SK-N-SH (cell line): ENCODE measurements at regions not wholly inside any gene's neighbourhood (a gene's known extent, or its start where the extent isn't known, plus 50 kb on each side); places are given as distances from the start of the nearest gene placed in this dataset.

ENCODE experiments used
- CTCF ChIA-PET: fragments of 300-600, 350-600 bp; formaldehyde crosslinking; extraction: SDS; loops from one replicate; lab custom pipeline; 2021; lab: Yijun Ruan, JAX
- POLR2A ChIA-PET: fragments of 350-600 bp; sonication (Branson Sonifier 250); formaldehyde crosslinking; extraction: SDS; loops from one replicate; lab custom pipeline; 2020; ENCODE audit warnings: antibody characterized with exemption, inconsistent platforms; lab: Yijun Ruan, JAX
- DNase-seq: peaks from one replicate; pipeline ENCODE4 v3.0.0; 2012
- H2AFZ ChIP-seq: fragments of 200-600 bp; sonication (generic); 2 replicates; pipeline ENCODE4 v1.8.1; 2016; ENCODE audit warnings: antibody characterized with exemption, mild to moderate bottlenecking, low read depth
- H3F3A ChIP-seq: fragments of 200-600 bp; sonication (generic); replicated peaks from 2 replicates; pipeline ENCODE3; 2016; ENCODE audit warnings: antibody characterized with exemption, mild to moderate bottlenecking; ENCODE audit not compliant: insufficient read depth
- H3K27ac ChIP-seq, 2 experiments: fragments of 200-500 bp in 1 of 2; fragments of 200-600 bp in 1 of 2; sonication (Bioruptor generic) in 1 of 2; sonication (generic), shearing (Covaris generic) in 1 of 2; 2 replicates each; pipeline versions ENCODE4 v1.5.1 to v1.6.1; 2014 to 2016; ENCODE audit warnings: low read depth in 2 of 2, inconsistent platforms in 1 of 2, low read length in 1 of 2, mild to moderate bottlenecking in 1 of 2, mixed read lengths in 1 of 2
- H3K27me3 ChIP-seq: fragments of 200-600 bp; sonication (generic), shearing (Covaris generic); 2 replicates; pipeline ENCODE4 v1.6.1; 2016; ENCODE audit warnings: mixed run types; ENCODE audit not compliant: insufficient read depth
- H3K36me3 ChIP-seq, 2 experiments: fragments of 200-500 bp in 1 of 2; fragments of 200-600 bp in 1 of 2; sonication (Bioruptor generic) in 1 of 2; sonication (generic) in 1 of 2; replicated peaks in 1 of 2; 2 replicates each; pipeline versions ENCODE3 to v1.5.1; 2014 to 2016; ENCODE audit warnings: low read length in 1 of 2, mild to moderate bottlenecking in 1 of 2; ENCODE audit not compliant: insufficient read depth in 2 of 2, control insufficient read depth in 1 of 2
- H3K4me1 ChIP-seq, 2 experiments: fragments of 200-500 bp in 1 of 2; fragments of 200-600 bp in 1 of 2; sonication (Bioruptor generic) in 1 of 2; sonication (generic), shearing (Covaris generic) in 1 of 2; 2 replicates each; pipeline versions ENCODE4 v1.5.1 to v1.6.1; 2014 to 2016; ENCODE audit warnings: low read depth in 1 of 2, low read length in 1 of 2, mixed run types in 1 of 2; ENCODE audit not compliant: insufficient read depth in 2 of 2, control insufficient read depth in 1 of 2
- H3K4me2 ChIP-seq: fragments of 200-600 bp; sonication (generic), shearing (Covaris generic); 2 replicates; pipeline ENCODE4 v1.6.1; 2017; ENCODE audit warnings: mixed run types
- H3K4me3 ChIP-seq, 2 experiments: fragments of 200-500 bp in 1 of 2; fragments of 200-600 bp in 1 of 2; sonication (Bioruptor generic) in 1 of 2; sonication (generic), shearing (Covaris generic) in 1 of 2; 2 replicates each; pipeline versions ENCODE4 v1.5.1 to v1.8.1; 2014 to 2016; ENCODE audit warnings: low read depth in 2 of 2, inconsistent platforms in 1 of 2, low read length in 1 of 2, mild to moderate bottlenecking in 1 of 2, mixed read lengths in 1 of 2, moderate library complexity in 1 of 2
- H3K79me2 ChIP-seq: fragments of 200-600 bp; sonication (generic); 2 replicates; pipeline ENCODE4 v1.8.1; 2017; ENCODE audit warnings: mild to moderate bottlenecking; ENCODE audit not compliant: insufficient read depth
- H3K9ac ChIP-seq: fragments of 200-600 bp; sonication (generic); 2 replicates; pipeline ENCODE4 v1.6.1; 2017; ENCODE audit warnings: mixed run types
- H3K9me2 ChIP-seq: fragments of 200-600 bp; sonication (generic); 2 replicates; pipeline ENCODE4 v1.6.1; 2017; ENCODE audit warnings: mixed run types
- H3K9me3 ChIP-seq: fragments of 200-600 bp; sonication (generic); 2 replicates; pipeline ENCODE4 v1.6.1; 2017; ENCODE audit warnings: mixed run types, mild to moderate bottlenecking, moderate library complexity
- H4K20me1 ChIP-seq: fragments of 200-600 bp; sonication (generic); 2 replicates; pipeline ENCODE4 v1.6.1; 2017; ENCODE audit warnings: mild to moderate bottlenecking, mixed run types; ENCODE audit not compliant: insufficient read depth
- CHD2 ChIP-seq: fragments of 150-350 bp; IDR thresholded peaks from 2 replicates; pipeline ENCODE4 v1.6.1; 2018; ENCODE audit warnings: low read length; ENCODE audit not compliant: partially characterized antibody
- EZH2phosphoT487 ChIP-seq: fragments of 200-600 bp; sonication (generic); IDR thresholded peaks from 2 replicates; pipeline ENCODE4 v1.6.1; 2017; ENCODE audit warnings: low read depth, mixed run types, mild to moderate bottlenecking, antibody characterized with exemption, moderate library complexity, borderline replicate concordance
- FOSL2 ChIP-seq: IDR thresholded peaks from 2 replicates; pipeline ENCODE4 v1.4.0; 2012; ENCODE audit warnings: low read depth, mild to moderate bottlenecking, moderate library complexity, borderline replicate concordance
- FOXJ3 ChIP-seq: sonication (generic); formaldehyde crosslinking; IDR thresholded peaks from 2 replicates; pipeline ENCODE4 v1.5.1; 2020; ENCODE audit warnings: mild to moderate bottlenecking, missing genetic modification reagents
- JUND ChIP-seq: IDR thresholded peaks from 2 replicates; pipeline ENCODE4 v1.4.0; 2012
- MEF2A ChIP-seq: IDR thresholded peaks from 2 replicates; pipeline ENCODE4 v1.4.0; 2012; ENCODE audit warnings: low read depth, borderline replicate concordance
- MXI1 ChIP-seq: IDR thresholded peaks from 2 replicates; pipeline ENCODE4 v1.6.1; 2012; ENCODE audit warnings: mild to moderate bottlenecking, low read depth, low read length, improper control_type of control experiment
- NFIC ChIP-seq: IDR thresholded peaks from 2 replicates; pipeline ENCODE4 v1.4.0; 2012; ENCODE audit warnings: borderline replicate concordance
- POLR2AphosphoS5 ChIP-seq: IDR thresholded peaks from 2 replicates; pipeline ENCODE4 v1.6.1; 2012; ENCODE audit warnings: low read depth, low read length
- RAD21 ChIP-seq: IDR thresholded peaks from 2 replicates; pipeline ENCODE4 v1.6.1; 2012; ENCODE audit warnings: mild to moderate bottlenecking, low read length
- RFX5 ChIP-seq: IDR thresholded peaks from 2 replicates; pipeline ENCODE4 v1.6.1; 2012; ENCODE audit warnings: mild to moderate bottlenecking, improper control_type of control experiment, low read length
- SIN3A ChIP-seq: IDR thresholded peaks from 2 replicates; pipeline ENCODE4 v1.6.1; 2012; ENCODE audit warnings: low read depth, mild to moderate bottlenecking, low read length, moderate library complexity, borderline replicate concordance
- SMC3 ChIP-seq: IDR thresholded peaks from 2 replicates; pipeline ENCODE4 v1.6.1; 2012; ENCODE audit warnings: low read depth, low read length, improper control_type of control experiment
- TAF1 ChIP-seq: IDR thresholded peaks from 2 replicates; pipeline ENCODE4 v1.6.1; 2012; ENCODE audit warnings: low read depth, mild to moderate bottlenecking, low read length, moderate library complexity, borderline replicate concordance
- TCF12 ChIP-seq: IDR thresholded peaks from 2 replicates; pipeline ENCODE4 v1.4.0; 2012
- YY1 ChIP-seq: IDR thresholded peaks from 2 replicates; pipeline ENCODE4 v1.4.0; 2012; ENCODE audit warnings: low read depth, mild to moderate bottlenecking
- WGBS: methylation state at CpG from one replicate; pipeline ENCODE4 v1.1.6; 2017; ENCODE audit warnings: low lambda C conversion rate; 5-methylcytosine and 5-hydroxymethylcytosine counted together
- TF ChIP-seq, protein P1 (sequence below): IDR thresholded peaks from 2 replicates; pipeline ENCODE4 v1.4.0; 2012; ENCODE audit warnings: low read depth
- TF ChIP-seq, protein P2 (sequence below): IDR thresholded peaks from 2 replicates; pipeline ENCODE4 v1.4.0; 2012; ENCODE audit warnings: low read depth, borderline replicate concordance
- TF ChIP-seq, protein P3 (sequence below): fragments of 150-350 bp; IDR thresholded peaks from 2 replicates; pipeline ENCODE4 v1.6.1; 2017; ENCODE audit warnings: antibody characterized with exemption, low read length, low read depth, borderline replicate concordance
- TF ChIP-seq, protein P4 (sequence below): IDR thresholded peaks from 2 replicates; pipeline ENCODE4 v1.6.1; 2012; ENCODE audit warnings: mild to moderate bottlenecking, low read depth, low read length, moderate library complexity

DNA sequence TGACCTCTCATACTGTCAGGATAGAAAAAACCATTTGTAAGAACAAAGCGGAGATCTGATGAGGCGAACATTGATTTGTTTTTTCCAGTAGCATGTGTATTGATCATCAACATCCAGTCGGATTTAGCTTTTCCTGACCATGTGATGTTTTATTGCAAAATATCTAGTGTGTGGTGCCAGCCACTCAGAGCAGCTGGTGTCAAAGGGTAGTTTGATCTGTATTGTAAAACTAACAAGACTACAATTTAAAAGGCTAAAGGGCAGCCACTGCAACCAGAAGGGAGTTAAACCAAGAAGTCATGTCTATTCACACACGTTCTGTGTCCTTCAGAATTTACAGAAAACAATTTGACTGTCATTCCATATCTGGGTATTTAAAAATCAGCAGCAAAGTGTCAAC is 719.0 kb upstream of the FRG1 start:
- no peak overlapping the region for H2AFZ ChIP-seq
- no peaks in the 10 kb centered on the region for H3K36me3 ChIP-seq
- H3K4me2 ChIP-seq = no peak overlapping the region
- H3K27ac ChIP-seq = no peak overlapping the region
- no peaks in the 10 kb centered on the region for H4K20me1 ChIP-seq
- POLR2A ChIA-PET = no interaction called here
- H3K4me3 ChIP-seq = no peak overlapping the region
- CTCF ChIA-PET = no interaction called here
- H3K4me1 ChIP-seq = no peaks in the 10 kb centered on the region
- no peaks in the 10 kb centered on the region for H3K27me3 ChIP-seq
- no peak for DNase-seq
- no peaks in the 10 kb centered on the region for H3K9me2 ChIP-seq
- no peaks in the 10 kb centered on the region for H3K9me3 ChIP-seq
- no peaks in the 10 kb centered on the region for H3F3A ChIP-seq
- TF ChIP-seq TAF1 = no peak
- TF ChIP-seq, protein P1, sequence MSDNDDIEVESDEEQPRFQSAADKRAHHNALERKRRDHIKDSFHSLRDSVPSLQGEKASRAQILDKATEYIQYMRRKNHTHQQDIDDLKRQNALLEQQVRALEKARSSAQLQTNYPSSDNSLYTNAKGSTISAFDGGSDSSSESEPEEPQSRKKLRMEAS = no peak
- no peak for TF ChIP-seq SMC3
- no peak for TF ChIP-seq SIN3A
- no peak for TF ChIP-seq MXI1
- no peak for TF ChIP-seq NFIC
- TF ChIP-seq YY1 = no peak
- no peak for TF ChIP-seq EZH2phosphoT487
- TF ChIP-seq, protein P2, sequence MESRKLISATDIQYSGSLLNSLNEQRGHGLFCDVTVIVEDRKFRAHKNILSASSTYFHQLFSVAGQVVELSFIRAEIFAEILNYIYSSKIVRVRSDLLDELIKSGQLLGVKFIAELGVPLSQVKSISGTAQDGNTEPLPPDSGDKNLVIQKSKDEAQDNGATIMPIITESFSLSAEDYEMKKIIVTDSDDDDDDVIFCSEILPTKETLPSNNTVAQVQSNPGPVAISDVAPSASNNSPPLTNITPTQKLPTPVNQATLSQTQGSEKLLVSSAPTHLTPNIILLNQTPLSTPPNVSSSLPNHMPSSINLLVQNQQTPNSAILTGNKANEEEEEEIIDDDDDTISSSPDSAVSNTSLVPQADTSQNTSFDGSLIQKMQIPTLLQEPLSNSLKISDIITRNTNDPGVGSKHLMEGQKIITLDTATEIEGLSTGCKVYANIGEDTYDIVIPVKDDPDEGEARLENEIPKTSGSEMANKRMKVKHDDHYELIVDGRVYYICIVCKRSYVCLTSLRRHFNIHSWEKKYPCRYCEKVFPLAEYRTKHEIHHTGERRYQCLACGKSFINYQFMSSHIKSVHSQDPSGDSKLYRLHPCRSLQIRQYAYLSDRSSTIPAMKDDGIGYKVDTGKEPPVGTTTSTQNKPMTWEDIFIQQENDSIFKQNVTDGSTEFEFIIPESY = no peak
- TF ChIP-seq, protein P3, sequence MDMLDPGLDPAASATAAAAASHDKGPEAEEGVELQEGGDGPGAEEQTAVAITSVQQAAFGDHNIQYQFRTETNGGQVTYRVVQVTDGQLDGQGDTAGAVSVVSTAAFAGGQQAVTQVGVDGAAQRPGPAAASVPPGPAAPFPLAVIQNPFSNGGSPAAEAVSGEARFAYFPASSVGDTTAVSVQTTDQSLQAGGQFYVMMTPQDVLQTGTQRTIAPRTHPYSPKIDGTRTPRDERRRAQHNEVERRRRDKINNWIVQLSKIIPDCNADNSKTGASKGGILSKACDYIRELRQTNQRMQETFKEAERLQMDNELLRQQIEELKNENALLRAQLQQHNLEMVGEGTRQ = no peak
- TF ChIP-seq RAD21 = no peak
- no peak for TF ChIP-seq RFX5
- H3K79me2 ChIP-seq = no peaks in the 10 kb centered on the region
- WGBS = 29% methylated on average over 4 of the region's 4 CpGs
- no peak overlapping the region for H3K9ac ChIP-seq

DNA sequence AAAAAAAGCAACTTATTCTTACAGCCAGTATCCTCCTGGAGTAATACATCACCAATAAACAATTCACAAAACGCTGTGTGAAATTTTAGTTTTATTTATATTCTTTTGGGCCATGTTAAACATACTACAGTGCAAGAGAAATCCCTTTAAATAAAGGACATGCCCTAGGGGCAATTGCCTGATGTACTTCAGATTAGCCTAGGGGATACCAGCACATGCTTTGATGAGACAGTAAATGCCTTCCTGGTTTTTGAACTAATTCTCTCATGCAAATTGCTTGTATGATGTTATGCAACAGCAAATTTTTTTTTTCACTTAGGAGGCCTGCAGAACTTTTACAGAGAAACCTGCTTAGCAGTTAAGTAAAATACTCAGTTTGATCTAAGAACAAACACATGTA is 711.9 kb upstream of the FRG1 start:
- CTCF ChIA-PET = no interaction called here
- Histone ChIP-seq H2AFZ (no peak overlapping the region), H3K4me2 (no peak overlapping the region), H3K27me3 (no peaks in the 10 kb centered on the region), H3K79me2 (no peaks in the 10 kb centered on the region), H3F3A (no peaks in the 10 kb centered on the region), H3K4me3 (no peak overlapping the region), H4K20me1 (no peaks in the 10 kb centered on the region), H3K9me3 (no peaks in the 10 kb centered on the region), H3K9ac (no peak overlapping the region), H3K27ac (no peak overlapping the region), H3K4me1 (no peaks in the 10 kb centered on the region), H3K9me2 (no peaks in the 10 kb centered on the region), H3K36me3 (no peaks in the 10 kb centered on the region)
- POLR2A ChIA-PET = no interaction called here
- WGBS = 19% methylated on average over 1 of the region's 1 CpG
- no peak for DNase-seq
- no peak for TF ChIP-seq MEF2A
- TF ChIP-seq POLR2AphosphoS5 = no peak
- TF ChIP-seq SMC3 = no peak
- TF ChIP-seq NFIC = no peak
- TF ChIP-seq, protein P4, sequence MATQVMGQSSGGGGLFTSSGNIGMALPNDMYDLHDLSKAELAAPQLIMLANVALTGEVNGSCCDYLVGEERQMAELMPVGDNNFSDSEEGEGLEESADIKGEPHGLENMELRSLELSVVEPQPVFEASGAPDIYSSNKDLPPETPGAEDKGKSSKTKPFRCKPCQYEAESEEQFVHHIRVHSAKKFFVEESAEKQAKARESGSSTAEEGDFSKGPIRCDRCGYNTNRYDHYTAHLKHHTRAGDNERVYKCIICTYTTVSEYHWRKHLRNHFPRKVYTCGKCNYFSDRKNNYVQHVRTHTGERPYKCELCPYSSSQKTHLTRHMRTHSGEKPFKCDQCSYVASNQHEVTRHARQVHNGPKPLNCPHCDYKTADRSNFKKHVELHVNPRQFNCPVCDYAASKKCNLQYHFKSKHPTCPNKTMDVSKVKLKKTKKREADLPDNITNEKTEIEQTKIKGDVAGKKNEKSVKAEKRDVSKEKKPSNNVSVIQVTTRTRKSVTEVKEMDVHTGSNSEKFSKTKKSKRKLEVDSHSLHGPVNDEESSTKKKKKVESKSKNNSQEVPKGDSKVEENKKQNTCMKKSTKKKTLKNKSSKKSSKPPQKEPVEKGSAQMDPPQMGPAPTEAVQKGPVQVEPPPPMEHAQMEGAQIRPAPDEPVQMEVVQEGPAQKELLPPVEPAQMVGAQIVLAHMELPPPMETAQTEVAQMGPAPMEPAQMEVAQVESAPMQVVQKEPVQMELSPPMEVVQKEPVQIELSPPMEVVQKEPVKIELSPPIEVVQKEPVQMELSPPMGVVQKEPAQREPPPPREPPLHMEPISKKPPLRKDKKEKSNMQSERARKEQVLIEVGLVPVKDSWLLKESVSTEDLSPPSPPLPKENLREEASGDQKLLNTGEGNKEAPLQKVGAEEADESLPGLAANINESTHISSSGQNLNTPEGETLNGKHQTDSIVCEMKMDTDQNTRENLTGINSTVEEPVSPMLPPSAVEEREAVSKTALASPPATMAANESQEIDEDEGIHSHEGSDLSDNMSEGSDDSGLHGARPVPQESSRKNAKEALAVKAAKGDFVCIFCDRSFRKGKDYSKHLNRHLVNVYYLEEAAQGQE = no peak
- no peak for TF ChIP-seq TCF12
- no peak for TF ChIP-seq FOXJ3 (CRISPR knock-in tag)
- TF ChIP-seq CHD2 = no peak
- TF ChIP-seq YY1 = no peak
- TF ChIP-seq, protein P2 = no peak
- no peak for TF ChIP-seq FOSL2
- TF ChIP-seq JUND = no peak
- TF ChIP-seq EZH2phosphoT487 = no peak
- no peak for TF ChIP-seq MXI1
- no peak for TF ChIP-seq SIN3A
